Osteoblast (primary cell): ENCODE measurements at regions not wholly inside any gene's neighbourhood (a gene's known extent, or its start where the extent isn't known, plus 50 kb on each side); places are given as distances from the start of the nearest gene placed in this dataset.
A peak's percentile ranks its signal among the peaks of the same experiment; 100 is the strongest.

ENCODE experiments used
- DNase-seq: peaks from one replicate; pipeline ENCODE4 v3.0.0; 2011; ENCODE audit warnings: low spot score, mixed read lengths; ENCODE audit not compliant: insufficient read length; ENCODE audit errors: missing footprints
- H2AFZ ChIP-seq: 2 replicates; pipeline ENCODE4 v1.6.0; 2011; ENCODE audit warnings: mild to moderate bottlenecking, low read length
- H3K27ac ChIP-seq: 2 replicates; pipeline ENCODE4 v1.5.1; 2011; ENCODE audit warnings: mild to moderate bottlenecking, low read depth, low read length, moderate library complexity
- H3K27me3 ChIP-seq: 2 replicates; pipeline ENCODE4 v1.6.0; 2012; ENCODE audit warnings: mild to moderate bottlenecking, control low read depth, inconsistent platforms, low read length, moderate library complexity; ENCODE audit not compliant: insufficient read depth
- H3K36me3 ChIP-seq: 2 replicates; pipeline ENCODE4 v1.5.1; 2011; ENCODE audit warnings: mild to moderate bottlenecking, low read length, control low read depth, moderate library complexity; ENCODE audit not compliant: insufficient read depth
- H3K4me1 ChIP-seq: 2 replicates; pipeline ENCODE4 v1.5.1; 2011; ENCODE audit warnings: mild to moderate bottlenecking, low read length, control low read depth, moderate library complexity; ENCODE audit not compliant: insufficient read depth
- H3K4me2 ChIP-seq: 2 replicates; pipeline ENCODE4 v1.6.0; 2011; ENCODE audit warnings: mild to moderate bottlenecking, low read length; ENCODE audit not compliant: insufficient read depth
- H3K4me3 ChIP-seq: fragments of 200-600 bp; sonication (generic); 3 replicates; pipeline ENCODE4 v1.5.1; 2012; ENCODE audit warnings: mild to moderate bottlenecking, low read length, inconsistent platforms; ENCODE audit not compliant: insufficient read depth
- H3K79me2 ChIP-seq: 2 replicates; pipeline ENCODE4 v1.6.0; 2012; ENCODE audit warnings: mild to moderate bottlenecking, low read length, control low read depth, inconsistent platforms; ENCODE audit not compliant: insufficient read depth
- H3K9me3 ChIP-seq: 2 replicates; pipeline ENCODE4 v1.5.1; 2011; ENCODE audit warnings: low read depth, low read length, control low read depth
- H4K20me1 ChIP-seq: 2 replicates; pipeline ENCODE4 v1.6.0; 2012; ENCODE audit warnings: mild to moderate bottlenecking, low read length, control low read depth; ENCODE audit not compliant: insufficient read depth
- CTCF ChIP-seq: IDR thresholded peaks from 2 replicates; pipeline ENCODE4 v1.5.1; 2011; ENCODE audit warnings: mild to moderate bottlenecking, low read depth, low read length, moderate library complexity; ENCODE audit errors: extremely low read depth

GRCh38 chr9:1598270-1598669, 416.9 kb upstream of the SMARCA2 start:
- Histone ChIP-seq H3K4me1 (no peaks in the 10 kb centered on the region), H4K20me1 (no peaks in the 10 kb centered on the region), H3K79me2 (no peaks in the 10 kb centered on the region), H2AFZ (no peak overlapping the region), H3K27me3 (no peaks in the 10 kb centered on the region), H3K4me3 (no peak overlapping the region), H3K27ac (no peak overlapping the region), H3K36me3 (no peaks in the 10 kb centered on the region), H3K4me2 (no peak overlapping the region), H3K9me3 (no peaks in the 10 kb centered on the region)
- TF ChIP-seq CTCF, result no peak
- no peak for DNase-seq

DNA sequence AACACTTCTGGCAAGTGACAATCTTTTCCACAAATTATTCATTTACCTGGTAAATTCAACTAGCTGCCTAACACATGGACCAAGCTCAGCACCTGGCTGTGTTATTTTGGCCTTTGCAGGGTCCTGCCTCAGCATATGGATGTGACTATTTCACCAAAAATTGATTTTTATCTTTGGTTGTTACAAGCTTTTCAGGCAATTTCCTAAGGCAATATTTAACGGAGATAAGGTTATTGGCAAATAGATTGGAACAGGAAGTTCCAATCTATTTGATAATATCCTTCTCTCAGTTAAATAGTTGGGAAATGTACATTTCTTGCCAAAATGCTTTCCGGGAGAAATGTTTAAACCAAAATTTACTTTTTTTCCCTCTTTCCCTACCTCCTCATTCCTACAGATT, 415.2 kb upstream of the SMARCA2 start:
- H3K4me1 ChIP-seq, result no peaks in the 10 kb centered on the region
- DNase-seq, result no peak
- H3K79me2 ChIP-seq, result no peaks in the 10 kb centered on the region

DNA sequence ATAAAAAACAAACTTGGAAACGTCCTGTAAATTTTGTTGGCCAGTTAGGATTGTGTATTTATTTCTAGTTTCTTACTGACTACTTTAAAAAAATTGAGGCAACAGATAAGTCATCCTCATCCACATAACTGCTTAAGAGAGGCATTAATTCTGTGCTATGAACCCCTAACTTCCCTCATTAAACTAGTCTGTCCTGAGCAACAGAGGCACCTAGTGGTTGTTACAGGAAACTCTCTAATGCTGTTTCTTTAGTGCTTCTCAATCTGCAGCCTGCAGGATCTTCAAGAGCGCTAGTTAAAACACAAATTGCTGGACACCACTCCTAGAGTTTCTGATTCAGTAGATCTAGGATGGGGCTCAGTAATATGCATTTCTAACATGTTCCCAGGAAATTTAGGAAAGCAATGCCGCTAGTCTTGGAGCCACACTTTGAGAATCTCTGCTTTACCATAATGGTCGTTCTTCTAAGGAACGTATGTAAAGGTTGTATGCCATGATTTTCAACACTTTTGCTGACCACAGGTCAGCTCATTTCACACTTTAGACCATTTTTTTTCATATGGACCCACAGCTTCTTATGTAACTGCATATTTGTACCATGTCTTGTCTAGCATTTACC, 410.1 kb upstream of the SMARCA2 start:
- no peak overlapping the region for H2AFZ ChIP-seq
- H4K20me1 ChIP-seq, result no peaks in the 10 kb centered on the region
- no peaks in the 10 kb centered on the region for H3K4me1 ChIP-seq
- no peaks in the 10 kb centered on the region for H3K9me3 ChIP-seq
- H3K27ac ChIP-seq, result no peak overlapping the region
- H3K79me2 ChIP-seq, result no peaks in the 10 kb centered on the region
- no peak overlapping the region for H3K4me2 ChIP-seq
- TF ChIP-seq CTCF, result peak; percentile 27
- H3K4me3 ChIP-seq, result no peak overlapping the region
- H3K27me3 ChIP-seq, result no peaks in the 10 kb centered on the region
- no peaks in the 10 kb centered on the region for H3K36me3 ChIP-seq
- DNase-seq, result no peak

More for the DNA sequence above, 415.2 kb upstream of the SMARCA2 start:
- Histone ChIP-seq H3K27me3 (no peaks in the 10 kb centered on the region), H4K20me1 (no peaks in the 10 kb centered on the region), H3K4me2 (no peak overlapping the region), H2AFZ (no peak overlapping the region), H3K4me3 (no peak overlapping the region), H3K27ac (no peak overlapping the region), H3K9me3 (no peaks in the 10 kb centered on the region), H3K36me3 (no peaks in the 10 kb centered on the region)
- no peak for TF ChIP-seq CTCF

DNA sequence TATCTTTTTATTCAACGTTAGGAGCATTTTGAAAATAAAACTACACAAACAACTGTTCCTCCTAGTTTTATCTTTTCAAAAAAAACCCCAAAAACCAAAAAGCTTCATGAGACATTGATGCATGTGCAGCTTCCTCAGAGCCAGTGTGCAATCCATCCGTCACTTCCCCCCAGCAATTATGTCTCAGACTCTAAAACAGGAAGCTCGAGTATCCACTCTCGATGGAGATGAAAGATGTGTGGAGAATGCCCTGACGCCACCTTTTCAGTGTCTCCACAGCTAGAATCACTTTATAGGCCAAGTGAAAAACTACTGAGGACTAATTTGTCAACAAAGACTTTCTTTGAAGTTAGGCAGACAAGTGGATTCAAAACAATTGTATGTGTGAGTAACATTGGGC, 408.9 kb upstream of the SMARCA2 start:
- no peak overlapping the region for H3K4me2 ChIP-seq
- no peak for TF ChIP-seq CTCF
- H3K9me3 ChIP-seq, result no peaks in the 10 kb centered on the region
- no peaks in the 10 kb centered on the region for H3K79me2 ChIP-seq
- no peak overlapping the region for H3K27ac ChIP-seq
- no peaks in the 10 kb centered on the region for H4K20me1 ChIP-seq
- no peaks in the 10 kb centered on the region for H3K4me1 ChIP-seq
- no peaks in the 10 kb centered on the region for H3K36me3 ChIP-seq
- DNase-seq, result no peak
- H3K27me3 ChIP-seq, result no peaks in the 10 kb centered on the region
- H3K4me3 ChIP-seq, result no peak overlapping the region
- no peak overlapping the region for H2AFZ ChIP-seq
